ENCODE measurements at regions not wholly inside any gene's neighbourhood (a gene's known extent, or its start where the extent isn't known, plus 50 kb on each side); places are given as distances from the start of the nearest gene placed in this dataset.

DNA sequence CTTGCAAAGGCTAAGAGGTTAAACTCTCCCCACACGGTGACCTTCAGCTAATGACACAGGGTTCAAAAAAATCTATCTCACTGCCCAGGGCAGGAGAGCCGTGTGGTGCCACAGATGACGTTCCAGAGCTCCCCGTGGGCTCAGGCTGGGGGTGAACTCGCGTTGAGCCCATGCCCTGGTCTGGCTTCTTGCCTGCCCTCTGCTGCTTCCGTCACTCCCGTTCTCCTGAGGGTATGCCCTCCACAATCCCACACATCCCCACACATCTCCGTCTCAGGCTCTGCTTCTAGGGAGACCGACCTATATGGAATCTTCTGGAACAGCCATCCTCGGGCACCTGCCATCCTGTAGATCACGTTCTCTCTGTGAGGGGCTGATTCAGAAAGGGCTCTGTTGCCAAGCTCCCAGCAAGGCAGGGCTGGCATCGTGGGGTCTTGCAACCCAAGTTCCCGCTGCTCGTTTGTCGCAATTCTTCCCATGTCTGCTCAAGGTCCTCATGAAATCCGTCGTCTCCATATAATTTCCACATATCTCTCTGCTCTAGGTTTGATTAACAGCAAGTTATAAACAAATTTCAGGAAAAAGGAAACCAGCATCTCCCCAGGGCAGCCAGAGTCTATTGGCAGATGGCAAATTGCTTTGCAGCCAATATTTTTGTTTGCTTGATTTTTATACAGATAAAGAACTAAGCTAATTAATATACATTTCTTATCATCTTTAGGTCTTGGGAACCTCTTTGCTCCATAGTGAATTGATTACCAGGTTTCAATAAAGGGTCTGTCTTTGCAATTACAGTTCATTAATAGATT, 278.2 kb downstream of the PTPRU start:
- Histone ChIP-seq H3K27ac (ENCODE audit: low read depth in 1 of 2, low read length in 2 of 2) (no peak overlapping the region), H3K9ac (ENCODE audit: low read depth in 1 of 2, low read length in 2 of 2) (no peak overlapping the region), H3K4me3 (ENCODE audit: low read depth in 1 of 3, low read length in 3 of 3) (no peak overlapping the region), H3K4me1 (ENCODE audit: control insufficient read depth in 4 of 4, insufficient read depth in 4 of 4, low read length in 3 of 4) (no peaks in the 10 kb centered on the region), H3K36me3 (ENCODE audit: control insufficient read depth in 4 of 4, insufficient read depth in 3 of 4, low read depth in 1 of 4, low read length in 3 of 4) (no peaks in the 10 kb centered on the region), H3K27me3 (ENCODE audit: control insufficient read depth in 4 of 4, insufficient read depth in 4 of 4, low read length in 3 of 4) (no peaks in the 10 kb centered on the region), H3K9me3 (ENCODE audit: control insufficient read depth in 4 of 4, low read length in 3 of 4) (no peaks in the 10 kb centered on the region)
- no peak for DNase-seq (ENCODE audit: low spot score)
- WGBS = 70% methylated on average over 18 of the region's 18 CpGs
- TF ChIP-seq JUND (IDR thresholded peaks at IDR 0.05) (no peak), HNF4A (conservative IDR thresholded peaks at IDR 0.05) (no peak), EGR1 (IDR thresholded peaks at IDR 0.05; ENCODE audit: low read depth in 2 of 2) (no peak), RXRA (IDR thresholded peaks at IDR 0.05) (no peak), FOXA2 (IDR thresholded peaks at IDR 0.05) (no peak), SP1 (IDR thresholded peaks at IDR 0.05) (no peak), TAF1 (conservative IDR thresholded peaks at IDR 0.05) (no peak), HNF4G (IDR thresholded peaks at IDR 0.05) (no peak)
- TF ChIP-seq, protein P1, sequence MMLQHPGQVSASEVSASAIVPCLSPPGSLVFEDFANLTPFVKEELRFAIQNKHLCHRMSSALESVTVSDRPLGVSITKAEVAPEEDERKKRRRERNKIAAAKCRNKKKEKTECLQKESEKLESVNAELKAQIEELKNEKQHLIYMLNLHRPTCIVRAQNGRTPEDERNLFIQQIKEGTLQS (IDR thresholded peaks at IDR 0.05) = no peak
- TF ChIP-seq, protein P2, sequence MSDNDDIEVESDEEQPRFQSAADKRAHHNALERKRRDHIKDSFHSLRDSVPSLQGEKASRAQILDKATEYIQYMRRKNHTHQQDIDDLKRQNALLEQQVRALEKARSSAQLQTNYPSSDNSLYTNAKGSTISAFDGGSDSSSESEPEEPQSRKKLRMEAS (IDR thresholded peaks at IDR 0.05) = no peak

DNA sequence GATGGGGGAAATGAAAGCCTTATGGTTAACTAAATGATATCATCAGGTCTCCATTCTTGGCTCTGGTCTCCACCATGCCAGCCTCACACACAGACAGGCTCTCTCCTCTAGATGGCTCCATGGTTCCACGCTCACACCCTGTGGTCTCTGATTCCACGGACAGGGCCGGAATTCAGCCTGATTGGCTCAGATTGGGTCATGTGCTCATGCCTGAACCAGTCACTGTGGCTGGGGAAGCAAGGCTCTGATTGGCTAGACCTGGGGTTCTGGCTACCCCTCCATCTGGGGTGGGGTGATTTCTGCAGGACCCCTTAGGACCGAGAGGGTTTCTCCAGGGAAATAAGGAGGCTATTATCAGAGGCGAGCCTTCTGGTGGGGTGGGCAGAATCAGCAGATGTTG, 277.0 kb downstream of the PTPRU start:
- H3K36me3 ChIP-seq (ENCODE audit: control insufficient read depth in 4 of 4, insufficient read depth in 3 of 4, low read depth in 1 of 4, low read length in 3 of 4) = no peaks in the 10 kb centered on the region
- H3K27me3 ChIP-seq (ENCODE audit: control insufficient read depth in 4 of 4, insufficient read depth in 4 of 4, low read length in 3 of 4) = no peaks in the 10 kb centered on the region
- no peaks in the 10 kb centered on the region for H3K9me3 ChIP-seq (ENCODE audit: control insufficient read depth in 4 of 4, low read length in 3 of 4)
- WGBS = 61% methylated on average over 5 of the region's 5 CpGs
- H3K27ac ChIP-seq (ENCODE audit: low read depth in 1 of 2, low read length in 2 of 2) = no peak overlapping the region
- no peak for DNase-seq (ENCODE audit: low spot score)
- H3K9ac ChIP-seq (ENCODE audit: low read depth in 1 of 2, low read length in 2 of 2) = no peak overlapping the region
- TF ChIP-seq, protein P3, sequence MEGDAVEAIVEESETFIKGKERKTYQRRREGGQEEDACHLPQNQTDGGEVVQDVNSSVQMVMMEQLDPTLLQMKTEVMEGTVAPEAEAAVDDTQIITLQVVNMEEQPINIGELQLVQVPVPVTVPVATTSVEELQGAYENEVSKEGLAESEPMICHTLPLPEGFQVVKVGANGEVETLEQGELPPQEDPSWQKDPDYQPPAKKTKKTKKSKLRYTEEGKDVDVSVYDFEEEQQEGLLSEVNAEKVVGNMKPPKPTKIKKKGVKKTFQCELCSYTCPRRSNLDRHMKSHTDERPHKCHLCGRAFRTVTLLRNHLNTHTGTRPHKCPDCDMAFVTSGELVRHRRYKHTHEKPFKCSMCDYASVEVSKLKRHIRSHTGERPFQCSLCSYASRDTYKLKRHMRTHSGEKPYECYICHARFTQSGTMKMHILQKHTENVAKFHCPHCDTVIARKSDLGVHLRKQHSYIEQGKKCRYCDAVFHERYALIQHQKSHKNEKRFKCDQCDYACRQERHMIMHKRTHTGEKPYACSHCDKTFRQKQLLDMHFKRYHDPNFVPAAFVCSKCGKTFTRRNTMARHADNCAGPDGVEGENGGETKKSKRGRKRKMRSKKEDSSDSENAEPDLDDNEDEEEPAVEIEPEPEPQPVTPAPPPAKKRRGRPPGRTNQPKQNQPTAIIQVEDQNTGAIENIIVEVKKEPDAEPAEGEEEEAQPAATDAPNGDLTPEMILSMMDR (IDR thresholded peaks at IDR 0.05; ENCODE audit: low read depth, low read length, missing input control) = peak; percentile 37
- TF ChIP-seq SP1 (IDR thresholded peaks at IDR 0.05) (no peak), RAD21 (IDR thresholded peaks at IDR 0.05) (peak; percentile 72 to 78)
- H3K4me1 ChIP-seq (ENCODE audit: control insufficient read depth in 4 of 4, insufficient read depth in 4 of 4, low read length in 3 of 4) = no peaks in the 10 kb centered on the region
- no peak overlapping the region for H3K4me3 ChIP-seq (ENCODE audit: low read depth in 1 of 3, low read length in 3 of 3)

DNA sequence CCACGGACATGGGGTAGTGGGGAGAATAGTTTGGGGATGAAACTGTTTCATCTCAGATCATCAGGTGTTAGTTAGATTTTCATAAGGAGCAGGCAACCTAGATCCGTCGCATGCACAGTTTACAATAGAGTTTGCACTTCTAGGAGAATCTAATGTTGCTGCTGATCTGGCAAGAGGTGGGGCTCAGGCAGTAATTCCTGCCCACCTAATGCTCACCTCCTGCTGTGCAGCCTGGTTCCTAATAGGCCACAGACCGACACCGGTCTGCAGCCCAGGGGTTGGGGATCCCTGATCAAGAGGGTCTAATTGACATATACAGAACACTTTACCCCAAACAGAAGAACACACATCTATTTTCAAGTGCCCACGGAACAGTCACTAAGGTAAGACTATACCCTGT, 275.1 kb downstream of the PTPRU start:
- no peaks in the 10 kb centered on the region for H3K27me3 ChIP-seq (ENCODE audit: control insufficient read depth in 4 of 4, insufficient read depth in 4 of 4, low read length in 3 of 4)
- 69% methylated on average over 6 of the region's 6 CpGs for WGBS

More for the DNA sequence above, 275.1 kb downstream of the PTPRU start:
- Histone ChIP-seq H3K9ac (ENCODE audit: low read depth in 1 of 2, low read length in 2 of 2) (no peak overlapping the region), H3K4me1 (ENCODE audit: control insufficient read depth in 4 of 4, insufficient read depth in 4 of 4, low read length in 3 of 4) (no peaks in the 10 kb centered on the region), H3K36me3 (ENCODE audit: control insufficient read depth in 4 of 4, insufficient read depth in 3 of 4, low read depth in 1 of 4, low read length in 3 of 4) (no peaks in the 10 kb centered on the region), H3K27ac (ENCODE audit: low read depth in 1 of 2, low read length in 2 of 2) (no peak overlapping the region), H3K9me3 (ENCODE audit: control insufficient read depth in 4 of 4, low read length in 3 of 4) (no peaks in the 10 kb centered on the region), H3K4me3 (ENCODE audit: low read depth in 1 of 3, low read length in 3 of 3) (no peak overlapping the region)
- no peak for DNase-seq (ENCODE audit: low spot score)
- TF ChIP-seq, protein P4, sequence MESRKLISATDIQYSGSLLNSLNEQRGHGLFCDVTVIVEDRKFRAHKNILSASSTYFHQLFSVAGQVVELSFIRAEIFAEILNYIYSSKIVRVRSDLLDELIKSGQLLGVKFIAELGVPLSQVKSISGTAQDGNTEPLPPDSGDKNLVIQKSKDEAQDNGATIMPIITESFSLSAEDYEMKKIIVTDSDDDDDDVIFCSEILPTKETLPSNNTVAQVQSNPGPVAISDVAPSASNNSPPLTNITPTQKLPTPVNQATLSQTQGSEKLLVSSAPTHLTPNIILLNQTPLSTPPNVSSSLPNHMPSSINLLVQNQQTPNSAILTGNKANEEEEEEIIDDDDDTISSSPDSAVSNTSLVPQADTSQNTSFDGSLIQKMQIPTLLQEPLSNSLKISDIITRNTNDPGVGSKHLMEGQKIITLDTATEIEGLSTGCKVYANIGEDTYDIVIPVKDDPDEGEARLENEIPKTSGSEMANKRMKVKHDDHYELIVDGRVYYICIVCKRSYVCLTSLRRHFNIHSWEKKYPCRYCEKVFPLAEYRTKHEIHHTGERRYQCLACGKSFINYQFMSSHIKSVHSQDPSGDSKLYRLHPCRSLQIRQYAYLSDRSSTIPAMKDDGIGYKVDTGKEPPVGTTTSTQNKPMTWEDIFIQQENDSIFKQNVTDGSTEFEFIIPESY (IDR thresholded peaks at IDR 0.05) = no peak
- no peak for TF ChIP-seq EGR1 (IDR thresholded peaks at IDR 0.05; ENCODE audit: low read depth in 2 of 2)
- TF ChIP-seq NR2F2 (IDR thresholded peaks at IDR 0.05) = no peak
- no peak for TF ChIP-seq RXRA (IDR thresholded peaks at IDR 0.05)
- TF ChIP-seq, protein P3 (IDR thresholded peaks at IDR 0.05; ENCODE audit: low read depth, low read length, missing input control) = no peak
